GM23248 (cell line): ENCODE measurements at regions not wholly inside any gene's neighbourhood (a gene's known extent, or its start where the extent isn't known, plus 50 kb on each side); places are given as distances from the start of the nearest gene placed in this dataset.

Experiments
- DNase-seq: peaks from one replicate; pipeline ENCODE4 v3.0.0-alpha.2; 2015
- H2AFZ ChIP-seq: fragments of 200-600 bp; sonication (generic); 2 replicates; pipeline ENCODE4 v1.6.1; 2016; ENCODE audit warnings: antibody characterized with exemption
- H3F3A ChIP-seq: fragments of 200-600 bp; sonication (generic); 2 replicates; pipeline ENCODE4 v1.6.1; 2016; ENCODE audit warnings: mild to moderate bottlenecking, antibody characterized with exemption, mixed run types; ENCODE audit not compliant: insufficient read depth
- H3K27ac ChIP-seq: fragments of 200-600 bp; sonication (generic); 2 replicates; pipeline ENCODE4 v1.5.1; 2016; ENCODE audit warnings: mild to moderate bottlenecking
- H3K27me3 ChIP-seq: fragments of 200-600 bp; sonication (generic); replicated peaks from 2 replicates; pipeline ENCODE4 v1.6.1; 2016; ENCODE audit warnings: mild to moderate bottlenecking; ENCODE audit not compliant: insufficient read depth
- H3K36me3 ChIP-seq: fragments of 200-600 bp; sonication (generic); 2 replicates; pipeline ENCODE4 v1.6.1; 2016; ENCODE audit warnings: low read depth, mild to moderate bottlenecking
- H3K4me1 ChIP-seq: fragments of 200-600 bp; sonication (generic); 2 replicates; pipeline ENCODE4 v1.6.1; 2016; ENCODE audit warnings: mild to moderate bottlenecking; ENCODE audit not compliant: insufficient read depth
- H3K4me2 ChIP-seq: fragments of 200-600 bp; sonication (generic); one replicate; pipeline ENCODE4 v1.6.1; 2016; ENCODE audit warnings: mild to moderate bottlenecking; ENCODE audit not compliant: unreplicated experiment
- H3K4me3 ChIP-seq: fragments of 200-600 bp; sonication (generic); 2 replicates; pipeline ENCODE4 v1.5.1; 2016; ENCODE audit warnings: mild to moderate bottlenecking
- H3K79me2 ChIP-seq: fragments of 200-600 bp; sonication (generic); 2 replicates; pipeline ENCODE4 v1.6.1; 2016; ENCODE audit warnings: mild to moderate bottlenecking; ENCODE audit not compliant: insufficient read depth
- H3K9ac ChIP-seq: fragments of 200-600 bp; sonication (generic); 2 replicates; pipeline ENCODE4 v1.6.1; 2016; ENCODE audit warnings: mild to moderate bottlenecking
- H3K9me2 ChIP-seq: fragments of 200-600 bp; sonication (generic); 2 replicates; pipeline ENCODE4 v1.6.1; 2016; ENCODE audit warnings: mixed run types, mild to moderate bottlenecking, moderate library complexity; ENCODE audit not compliant: insufficient read depth
- H3K9me3 ChIP-seq: fragments of 200-600 bp; sonication (generic); one replicate; pipeline ENCODE4 v1.6.1; 2017; ENCODE audit warnings: low read depth
- H4K20me1 ChIP-seq: fragments of 200-600 bp; sonication (generic); 2 replicates; pipeline ENCODE4 v1.6.0; 2016; ENCODE audit not compliant: insufficient read depth
- EZH2 ChIP-seq: fragments of 200-600 bp; sonication (generic); IDR thresholded peaks from 2 replicates; pipeline ENCODE4 v1.6.1; 2018; ENCODE audit warnings: antibody characterized with exemption, mild to moderate bottlenecking; ENCODE audit not compliant: insufficient read depth, poor library complexity, severe bottlenecking
- EZH2phosphoT487 ChIP-seq: fragments of 200-600 bp; sonication (generic); IDR thresholded peaks from 2 replicates; pipeline ENCODE4 v1.6.1; 2018; ENCODE audit warnings: antibody characterized with exemption, moderate library complexity, mild to moderate bottlenecking, low read depth; ENCODE audit not compliant: insufficient read depth
- WGBS, 2 experiments: methylation state at CpG; one replicate each; pipeline ENCODE4 v1.1.6; 2015 to 2017; ENCODE audit warnings: low lambda C conversion rate in 2 of 2, low coverage in 1 of 2; ENCODE audit errors: missing lambda C conversion rate in 2 of 2; 5-methylcytosine and 5-hydroxymethylcytosine counted together
- in situ Hi-C: fragments of 300-500 bp; cut with MboI; formaldehyde crosslinking; loops from 2 replicates; pipeline ENCODE4 v1.15.0; 2020

DNA sequence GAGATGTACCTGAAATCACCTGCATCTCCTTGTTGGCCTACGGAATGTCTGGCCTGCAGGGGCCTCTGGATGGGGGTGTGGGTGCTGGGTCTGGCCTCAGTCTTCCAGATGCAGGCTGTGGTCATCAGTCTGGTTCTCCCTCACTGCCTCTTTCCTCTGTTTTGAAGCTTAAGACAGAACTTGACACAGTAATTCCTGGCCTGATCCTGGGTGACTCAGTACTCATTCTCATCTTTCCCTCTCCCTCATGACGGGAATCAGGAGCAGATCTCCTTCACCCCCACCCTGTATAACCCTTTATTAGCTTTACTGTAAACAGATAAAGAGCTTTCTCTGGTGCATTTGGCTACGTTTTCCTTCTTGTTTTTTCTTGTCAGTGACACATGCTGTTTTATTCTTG is 89.3 kb upstream of the ADAMTS16 start:
- DNase-seq: no peak
- no peak overlapping the region for H3K4me2 ChIP-seq
- H3F3A ChIP-seq: no peaks in the 10 kb centered on the region
- H3K9ac ChIP-seq: no peak overlapping the region
- no peaks in the 10 kb centered on the region for H4K20me1 ChIP-seq
- 8 to 14% methylated on average over 3 of the region's 3 CpGs for whole genome bisulfite sequencing, 2 experiments
- no peaks in the 10 kb centered on the region for H3K36me3 ChIP-seq
- H3K9me3 ChIP-seq: no peaks in the 10 kb centered on the region
- no peak for TF ChIP-seq EZH2phosphoT487
- TF ChIP-seq EZH2: no peak
- no peak overlapping the region for H3K27ac ChIP-seq
- H3K9me2 ChIP-seq: no peaks in the 10 kb centered on the region
- in situ Hi-C loops: no loop called here
- H3K79me2 ChIP-seq: no peaks in the 10 kb centered on the region
- no peaks in the 10 kb centered on the region for H3K4me1 ChIP-seq
- no peak overlapping the region for H3K4me3 ChIP-seq
- no peak overlapping the region for H2AFZ ChIP-seq
- peaks cover 42% of the 10 kb centered on the region for H3K27me3 ChIP-seq

- Histone ChIP-seq H3K9me2 (no peaks in the 10 kb centered on the region), H3F3A (no peaks in the 10 kb centered on the region), H2AFZ (no peak overlapping the region), H3K27me3 (peaks cover 30% of the 10 kb centered on the region; the same call in 1 of the 2 replicates), H3K79me2 (no peaks in the 10 kb centered on the region), H3K36me3 (no peaks in the 10 kb centered on the region), H3K4me3 (no peak overlapping the region), H3K4me1 (no peaks in the 10 kb centered on the region), H3K4me2 (no peak overlapping the region), H3K27ac (no peak overlapping the region), H3K9ac (no peak overlapping the region), H4K20me1 (no peaks in the 10 kb centered on the region), H3K9me3 (no peaks in the 10 kb centered on the region)
- WGBS, 2 experiments: 0 to 4% methylated on average over 1 of the region's 1 CpG
- no peak for DNase-seq
- in situ Hi-C loops: no loop called here
- no peak for TF ChIP-seq EZH2phosphoT487
- TF ChIP-seq EZH2: no peak
Observed at GRCh38 chr5:5055712-5056111, 84.4 kb upstream of the ADAMTS16 start.

GRCh38 chr5:5061836-5062235 is 78.3 kb upstream of the ADAMTS16 start:
- no peak for TF ChIP-seq EZH2
- TF ChIP-seq EZH2phosphoT487: no peak
- in situ Hi-C loops: no loop called here
- H3K9ac ChIP-seq: no peak overlapping the region

DNA sequence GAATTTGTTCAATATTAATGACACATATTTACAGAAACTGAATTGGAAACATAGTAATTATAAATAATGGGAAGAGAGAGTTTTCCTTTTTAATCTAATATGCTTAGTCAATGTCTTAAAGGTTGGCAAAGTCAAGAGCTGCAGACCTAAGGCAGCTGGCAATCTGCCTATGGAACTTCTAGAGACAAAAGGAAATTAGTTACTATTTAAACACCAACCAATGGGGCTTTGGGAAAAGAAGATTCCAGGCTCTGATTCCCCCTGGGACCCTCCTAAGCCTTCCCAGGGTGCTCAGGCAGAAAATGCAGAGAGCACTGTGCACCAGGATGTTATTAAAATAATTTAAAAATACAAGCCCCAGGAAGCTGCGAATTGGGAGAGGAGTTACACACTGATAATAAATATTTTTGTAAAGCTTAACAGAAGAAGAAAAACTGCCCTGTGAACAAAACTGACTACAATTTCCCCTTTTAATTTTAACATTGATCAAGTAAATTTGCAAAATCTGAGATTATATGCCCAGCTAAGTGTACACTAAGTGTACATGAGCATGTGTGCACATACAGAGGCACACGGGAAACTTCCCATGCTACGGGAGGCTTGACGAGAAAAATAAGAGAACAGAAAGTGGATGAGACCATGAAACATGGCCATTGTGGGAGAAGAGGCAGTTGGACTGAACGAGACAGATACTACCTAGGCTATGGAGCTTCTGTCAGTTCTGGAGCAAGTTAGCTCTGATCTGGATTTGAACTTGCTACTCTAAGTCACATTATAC is 77.4 kb upstream of the ADAMTS16 start:
- Histone ChIP-seq H3K4me1 (no peaks in the 10 kb centered on the region), H3K36me3 (no peaks in the 10 kb centered on the region), H3F3A (no peaks in the 10 kb centered on the region), H3K9ac (no peak overlapping the region), H3K9me3 (no peaks in the 10 kb centered on the region), H3K9me2 (no peaks in the 10 kb centered on the region), H3K79me2 (no peaks in the 10 kb centered on the region), H3K4me3 (no peak overlapping the region), H2AFZ (no peak overlapping the region), H3K27ac (no peak overlapping the region), H4K20me1 (no peaks in the 10 kb centered on the region), H3K4me2 (no peak overlapping the region), H3K27me3 (peaks cover 13% of the 10 kb centered on the region)
- no peak for DNase-seq
- WGBS, 2 experiments: 22 to 25% methylated on average over 5 of the region's 5 CpGs
- in situ Hi-C loops: no loop called here
- TF ChIP-seq EZH2 (no peak), EZH2phosphoT487 (no peak)

More at GRCh38 chr5:5061836-5062235, 78.3 kb upstream of the ADAMTS16 start:
- no peaks in the 10 kb centered on the region for H3K9me3 ChIP-seq
- no peaks in the 10 kb centered on the region for H3K36me3 ChIP-seq
- DNase-seq: no peak
- H4K20me1 ChIP-seq: no peaks in the 10 kb centered on the region
- no peak overlapping the region for H3K4me2 ChIP-seq
- H3K9me2 ChIP-seq: no peaks in the 10 kb centered on the region
- no peak overlapping the region for H3K4me3 ChIP-seq
- WGBS, 2 experiments: 67 to 72% methylated on average over 12 of the region's 12 CpGs
- peaks cover 12% of the 10 kb centered on the region for H3K27me3 ChIP-seq
- no peak overlapping the region for H2AFZ ChIP-seq
- no peak overlapping the region for H3K27ac ChIP-seq
- no peaks in the 10 kb centered on the region for H3K79me2 ChIP-seq
- no peaks in the 10 kb centered on the region for H3F3A ChIP-seq
- no peaks in the 10 kb centered on the region for H3K4me1 ChIP-seq
